ENCODE measurements at regions not wholly inside any gene's neighbourhood (a gene's known extent, or its start where the extent isn't known, plus 50 kb on each side); places are given as distances from the start of the nearest gene placed in this dataset.

- TF ChIP-seq, protein P1, sequence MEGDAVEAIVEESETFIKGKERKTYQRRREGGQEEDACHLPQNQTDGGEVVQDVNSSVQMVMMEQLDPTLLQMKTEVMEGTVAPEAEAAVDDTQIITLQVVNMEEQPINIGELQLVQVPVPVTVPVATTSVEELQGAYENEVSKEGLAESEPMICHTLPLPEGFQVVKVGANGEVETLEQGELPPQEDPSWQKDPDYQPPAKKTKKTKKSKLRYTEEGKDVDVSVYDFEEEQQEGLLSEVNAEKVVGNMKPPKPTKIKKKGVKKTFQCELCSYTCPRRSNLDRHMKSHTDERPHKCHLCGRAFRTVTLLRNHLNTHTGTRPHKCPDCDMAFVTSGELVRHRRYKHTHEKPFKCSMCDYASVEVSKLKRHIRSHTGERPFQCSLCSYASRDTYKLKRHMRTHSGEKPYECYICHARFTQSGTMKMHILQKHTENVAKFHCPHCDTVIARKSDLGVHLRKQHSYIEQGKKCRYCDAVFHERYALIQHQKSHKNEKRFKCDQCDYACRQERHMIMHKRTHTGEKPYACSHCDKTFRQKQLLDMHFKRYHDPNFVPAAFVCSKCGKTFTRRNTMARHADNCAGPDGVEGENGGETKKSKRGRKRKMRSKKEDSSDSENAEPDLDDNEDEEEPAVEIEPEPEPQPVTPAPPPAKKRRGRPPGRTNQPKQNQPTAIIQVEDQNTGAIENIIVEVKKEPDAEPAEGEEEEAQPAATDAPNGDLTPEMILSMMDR (IDR thresholded peaks at IDR 0.05; ENCODE audit: low read depth, low read length): no peak
- TF ChIP-seq EZH2phosphoT487 (IDR thresholded peaks at IDR 0.05; ENCODE audit: low read depth): no peak
These were observed 545.3 kb downstream of the PLA2G4A start for GRCh38 chr1:187374082-187374481.

Data from OCI-LY3 (cell line).